GM12891 (cell line): ENCODE measurements at regions not wholly inside any gene's neighbourhood (a gene's known extent, or its start where the extent isn't known, plus 50 kb on each side); places are given as distances from the start of the nearest gene placed in this dataset.

Experiments used
- POLR2A ChIP-seq: IDR thresholded peaks from 2 replicates; pipeline ENCODE4 v1.6.1; 2011; ENCODE audit warnings: low read depth, low read length, control low read depth
- POLR2AphosphoS5 ChIP-seq: IDR thresholded peaks from 2 replicates; pipeline ENCODE4 v1.6.1; 2011; ENCODE audit warnings: low read depth, low read length, control low read depth
- SPI1 ChIP-seq: IDR thresholded peaks from 2 replicates; pipeline ENCODE4 v1.6.1; 2011; ENCODE audit warnings: low read depth, low read length, control low read depth
- TAF1 ChIP-seq: IDR thresholded peaks from 2 replicates; pipeline ENCODE4 v1.6.1; 2011; ENCODE audit warnings: low read depth, low read length, control low read depth

DNA sequence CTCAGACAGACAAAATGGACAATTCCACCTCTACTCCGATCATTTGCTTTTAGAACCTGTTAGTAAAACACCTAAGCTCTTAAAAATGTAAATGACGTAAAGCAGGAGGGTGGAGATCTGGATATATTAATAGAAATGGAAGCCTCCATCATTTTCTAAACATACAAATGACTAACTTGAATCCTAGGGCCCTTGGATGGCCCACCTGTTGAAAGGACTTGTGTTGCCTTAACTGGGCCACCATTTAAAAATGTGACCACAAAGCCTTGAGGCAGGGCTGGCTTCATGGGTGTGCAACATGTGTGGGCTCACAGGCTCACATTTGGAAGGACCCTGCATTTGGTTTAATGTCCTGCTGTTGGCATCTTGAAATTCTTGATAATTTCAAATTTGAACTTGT is 131.5 kb upstream of the PRMT8 start:
- no peak for TF ChIP-seq SPI1
- no peak for TF ChIP-seq POLR2A
- TF ChIP-seq POLR2AphosphoS5: no peak
- TF ChIP-seq TAF1: no peak
